ENCODE measurements at regions not wholly inside any gene's neighbourhood (a gene's known extent, or its start where the extent isn't known, plus 50 kb on each side); places are given as distances from the start of the nearest gene placed in this dataset.

DNA sequence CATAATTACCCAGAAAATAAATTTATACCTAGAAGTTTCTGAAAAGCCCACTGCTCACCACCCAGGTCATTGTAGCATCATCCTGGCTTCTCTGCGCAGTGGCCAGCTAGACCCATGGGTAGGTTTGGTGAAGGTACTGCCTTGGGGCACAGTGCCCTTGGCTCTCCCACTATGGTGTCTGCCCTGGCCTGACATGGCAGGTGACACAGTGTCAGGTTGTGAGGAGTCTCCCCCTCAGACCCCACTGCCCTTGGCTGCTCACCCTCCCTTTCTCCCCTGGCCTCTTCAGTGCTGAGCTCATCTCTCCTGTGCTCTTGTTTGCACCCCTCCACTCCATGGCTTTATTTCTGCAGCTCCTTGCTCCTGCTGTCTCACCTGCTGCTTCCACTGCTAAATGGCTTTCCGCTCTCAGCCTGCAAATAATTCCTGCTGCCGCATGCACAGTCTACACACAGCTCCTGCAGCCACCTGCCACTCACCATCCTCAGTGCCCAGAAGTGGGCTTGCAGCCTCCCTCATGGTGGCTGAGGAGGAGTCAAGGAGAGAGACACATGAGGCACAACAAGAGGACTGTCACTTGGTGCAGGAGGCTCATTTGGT is 313.4 kb upstream of the MOCS1 start:
- intact Hi-C loops (cut with micrococcal nuclease): no loop called here
- dilution Hi-C loops (cut with HindIII; ENCODE audit: low sequenced_read_pairs, unreplicated experiment): no loop called here
- no TSS peak for BruUV-seq (replicated peaks)
- Histone ChIP-seq H3K4ac (ENCODE audit: low read depth, low read length) (no peak overlapping the region), H3K27me3 (ENCODE audit: control insufficient read depth, insufficient read depth, low read length) (no peaks in the 10 kb centered on the region), H2AFZ (replicated peaks; ENCODE audit: low read length, poor library complexity) (no peak overlapping the region), H4K8ac (ENCODE audit: low read depth in 2 of 2, low read length in 2 of 2) (no peak overlapping the region), H2BK20ac (ENCODE audit: low read depth, low read length) (no peak overlapping the region), H2BK5ac (ENCODE audit: low read depth, low read length, poor library complexity, severe bottlenecking) (no peak overlapping the region), H2AK5ac (ENCODE audit: low read depth, low read length) (no peak overlapping the region), H3K4me3 (ENCODE audit: insufficient read depth, low read depth, low read length) (no peak overlapping the region), H3K9me3 (ENCODE audit: control insufficient read depth, insufficient read depth, low read length) (peaks cover 2% of the 10 kb centered on the region; the same call in 1 of the 2 replicates), H2AK9ac (replicated peaks; ENCODE audit: low read depth, low read length, poor library complexity) (no peak overlapping the region), H2BK15ac (ENCODE audit: low read depth, low read length) (no peak overlapping the region), H4K20me1 (ENCODE audit: insufficient read depth, low read length) (no peaks in the 10 kb centered on the region), H3K23ac (ENCODE audit: low read depth, low read length) (no peak overlapping the region), H3K9ac (ENCODE audit: low read depth, low read length) (no peak overlapping the region), H2BK120ac (ENCODE audit: low read depth, low read length) (no peak overlapping the region), H4K91ac (ENCODE audit: insufficient read depth, low read depth, low read length) (no peak overlapping the region), H3K79me1 (ENCODE audit: low read depth in 1 of 2, low read length in 2 of 2) (no peaks in the 10 kb centered on the region), H3K9me1 (ENCODE audit: insufficient read depth, low read length) (no peaks in the 10 kb centered on the region), H3K36me3 (ENCODE audit: control insufficient read depth, insufficient read depth, low read length) (no peaks in the 10 kb centered on the region), H3K4me1 (ENCODE audit: control insufficient read depth, insufficient read depth, low read length) (no peaks in the 10 kb centered on the region), H3K18ac (ENCODE audit: low read depth, low read length) (no peak overlapping the region), H3K4me2 (ENCODE audit: low read depth, low read length) (no peak overlapping the region), H4K5ac (ENCODE audit: low read depth, low read length) (no peak overlapping the region), H3K56ac (ENCODE audit: extremely low read depth, insufficient read depth, low read length) (no peak overlapping the region), H3K14ac (replicated peaks; ENCODE audit: low read depth, low read length) (no peak overlapping the region), H3K27ac (ENCODE audit: insufficient read depth, low read length) (no peak overlapping the region)
- DNase-seq (no peak), ATAC-seq (ENCODE audit: low read depth) (no peak)
- TF ChIP-seq RCOR1 (IDR thresholded peaks at IDR 0.05; ENCODE audit: insufficient replicate concordance, low read length): no peak
- no peak for TF ChIP-seq RAD21 (IDR thresholded peaks at IDR 0.05; ENCODE audit: low read length)
- TF ChIP-seq BHLHE40 (IDR thresholded peaks at IDR 0.05; ENCODE audit: low read depth, low read length): no peak
- TF ChIP-seq, protein P1, sequence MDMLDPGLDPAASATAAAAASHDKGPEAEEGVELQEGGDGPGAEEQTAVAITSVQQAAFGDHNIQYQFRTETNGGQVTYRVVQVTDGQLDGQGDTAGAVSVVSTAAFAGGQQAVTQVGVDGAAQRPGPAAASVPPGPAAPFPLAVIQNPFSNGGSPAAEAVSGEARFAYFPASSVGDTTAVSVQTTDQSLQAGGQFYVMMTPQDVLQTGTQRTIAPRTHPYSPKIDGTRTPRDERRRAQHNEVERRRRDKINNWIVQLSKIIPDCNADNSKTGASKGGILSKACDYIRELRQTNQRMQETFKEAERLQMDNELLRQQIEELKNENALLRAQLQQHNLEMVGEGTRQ (IDR thresholded peaks at IDR 0.05; ENCODE audit: low read depth, low read length): no peak
- no peak for TF ChIP-seq MAZ (IDR thresholded peaks at IDR 0.05; ENCODE audit: borderline replicate concordance, low read depth, low read length)
- TF ChIP-seq SMC3 (IDR thresholded peaks at IDR 0.05; ENCODE audit: low read depth, low read length): no peak
- WGBS, 2 experiments (ENCODE audit: extremely low coverage in 2 of 2, insufficient read length in 1 of 2): no CpG with 5 or more reads among the region's 3 CpGs
- POLR2A ChIA-PET (ENCODE audit: unreplicated experiment): no interaction called here
- in situ Hi-C loops (cut with MboI; ENCODE audit: low sequenced_read_pairs): no loop called here
- CTCF ChIA-PET: no interaction called here

Data from IMR-90 (cell line).